Erythroblast (primary cell): ENCODE measurements at regions not wholly inside any gene's neighbourhood (a gene's known extent, or its start where the extent isn't known, plus 50 kb on each side); places are given as distances from the start of the nearest gene placed in this dataset.

Experiments
- GATA1 ChIP-seq: IDR thresholded peaks from 2 replicates; pipeline ENCODE4 v1.6.1; 2011; ENCODE audit warnings: low read depth, mild to moderate bottlenecking, control low read depth, low read length, moderate library complexity
- POLR2A ChIP-seq: IDR thresholded peaks from 2 replicates; pipeline ENCODE4 v1.6.1; 2011; ENCODE audit warnings: mild to moderate bottlenecking, low read length

DNA sequence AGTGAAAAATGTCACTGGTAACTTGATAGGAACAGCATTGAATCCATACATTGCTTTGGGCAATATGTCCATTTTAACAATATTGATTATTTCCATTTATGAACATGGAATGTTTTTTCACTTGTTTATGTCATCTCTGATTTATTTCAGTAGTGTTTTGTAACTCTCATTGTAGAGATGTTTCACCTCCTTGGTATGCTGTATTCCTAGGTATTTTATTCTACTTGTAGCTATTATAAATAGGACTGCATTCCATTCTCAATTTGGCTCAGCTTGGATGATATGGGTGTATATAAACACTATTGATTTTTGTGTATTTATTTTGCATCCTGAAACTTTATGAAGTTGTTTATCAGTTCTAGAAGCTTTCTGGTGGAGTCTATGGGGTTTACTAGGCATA lies 730.3 kb downstream of the DOK5 start:
- TF ChIP-seq POLR2A (no peak), GATA1 (no peak)
